Fibroblast of upper back skin (primary cell): ENCODE measurements at regions not wholly inside any gene's neighbourhood (a gene's known extent, or its start where the extent isn't known, plus 50 kb on each side); places are given as distances from the start of the nearest gene placed in this dataset.

Source experiments
- DNase-seq: peaks from one replicate; pipeline ENCODE4 v3.0.0-alpha.2; 2013

DNA sequence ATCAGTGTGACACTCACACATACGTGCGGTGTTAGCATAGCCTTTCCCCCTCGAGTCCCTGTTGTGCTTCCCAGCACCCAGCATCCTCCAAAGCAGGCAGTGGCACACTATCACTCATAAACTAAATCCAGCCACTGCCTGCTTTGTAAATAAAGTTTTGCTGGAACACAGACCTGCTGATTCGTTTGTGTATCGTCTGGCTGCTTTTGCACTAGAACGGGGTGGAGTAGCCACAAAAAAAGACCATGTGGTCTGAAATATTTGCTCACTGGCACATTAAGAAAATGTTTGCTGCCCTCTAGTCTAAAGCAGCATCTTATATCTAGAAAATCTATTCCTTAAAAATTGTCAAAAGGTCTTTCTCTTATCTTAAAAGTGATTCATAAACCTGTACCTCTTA is 341.2 kb upstream of the ZFHX3 start:
- no peak for DNase-seq

GRCh38 chr16:73387979-73388378 is 340.1 kb upstream of the ZFHX3 start:
- no peak for DNase-seq

GRCh38 chr16:73385696-73386095 is 337.8 kb upstream of the ZFHX3 start:
- no peak for DNase-seq

- peak; percentile 9 for DNase-seq
Observed at GRCh38 chr16:73384506-73385089, 336.7 kb upstream of the ZFHX3 start.

GRCh38 chr16:73383988-73384365 is 336.0 kb upstream of the ZFHX3 start:
- no peak for DNase-seq

GRCh38 chr16:73383195-73383987 is 335.5 kb upstream of the ZFHX3 start:
- no peak for DNase-seq

- DNase-seq = no peak
Observed at GRCh38 chr16:73378471-73378870, 330.5 kb upstream of the ZFHX3 start.

GRCh38 chr16:73371584-73372319 is 323.8 kb upstream of the ZFHX3 start:
- no peak for DNase-seq

DNA sequence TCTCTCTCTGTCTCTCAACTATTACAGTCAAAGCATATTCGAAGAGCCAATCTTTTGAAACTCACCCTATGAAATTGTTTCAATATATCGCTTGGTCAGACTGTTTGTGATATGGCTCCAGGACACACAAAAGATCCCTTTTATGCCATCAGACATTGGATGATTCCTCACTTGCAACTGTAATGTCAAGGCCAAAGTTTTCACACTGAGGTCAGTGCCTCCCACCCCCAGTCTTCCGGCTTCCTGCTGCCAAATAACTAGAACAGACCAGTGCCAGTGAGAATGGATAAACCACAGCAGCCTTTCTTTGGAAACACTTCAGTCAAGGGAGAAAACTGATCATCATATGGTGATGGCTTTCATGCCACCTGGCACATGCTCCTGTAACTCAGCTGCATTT is 321.9 kb upstream of the ZFHX3 start:
- no peak for DNase-seq

- DNase-seq = no peak
Observed at GRCh38 chr16:73368715-73369114, 320.8 kb upstream of the ZFHX3 start.

GRCh38 chr16:73365016-73365551 is 317.2 kb upstream of the ZFHX3 start:
- peak; percentile 26 for DNase-seq

GRCh38 chr16:73364413-73364812 is 316.5 kb upstream of the ZFHX3 start:
- no peak for DNase-seq

GRCh38 chr16:73361061-73361460 is 313.1 kb upstream of the ZFHX3 start:
- DNase-seq = no peak

DNA sequence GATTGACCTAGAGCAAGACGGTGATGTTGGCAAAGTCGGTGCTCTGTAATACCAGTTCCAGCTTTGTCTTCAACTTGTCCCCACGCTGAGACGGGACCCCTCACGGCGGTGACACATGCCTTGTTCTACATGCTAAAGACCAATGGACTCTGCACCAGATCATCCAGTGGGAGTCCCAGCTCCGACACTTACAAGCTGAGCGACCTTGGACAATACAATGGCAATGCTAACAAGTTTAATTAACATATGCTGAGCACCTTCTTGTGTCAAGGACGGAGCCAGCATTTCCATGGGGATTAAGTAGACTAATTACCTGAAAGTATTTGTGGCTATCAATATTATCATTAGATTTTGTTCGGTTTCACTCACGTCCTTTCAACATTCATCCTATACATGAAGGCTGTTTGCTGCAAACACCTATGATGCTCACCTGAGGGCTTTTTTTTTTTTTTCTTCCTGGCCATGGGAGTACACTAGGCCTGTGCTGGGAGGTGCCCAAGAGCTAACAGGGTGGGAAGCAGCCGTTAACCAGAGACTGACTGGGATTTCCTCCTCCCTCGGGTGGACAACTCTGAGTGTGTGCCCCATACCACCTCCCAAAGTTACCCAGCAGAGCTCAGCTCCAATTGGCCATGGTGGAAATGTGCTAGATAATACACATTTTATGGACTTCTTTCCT is 308.6 kb upstream of the ZFHX3 start:
- DNase-seq = no peak

- no peak for DNase-seq
Observed at GRCh38 chr16:73355981-73356380, 308.1 kb upstream of the ZFHX3 start.

DNA sequence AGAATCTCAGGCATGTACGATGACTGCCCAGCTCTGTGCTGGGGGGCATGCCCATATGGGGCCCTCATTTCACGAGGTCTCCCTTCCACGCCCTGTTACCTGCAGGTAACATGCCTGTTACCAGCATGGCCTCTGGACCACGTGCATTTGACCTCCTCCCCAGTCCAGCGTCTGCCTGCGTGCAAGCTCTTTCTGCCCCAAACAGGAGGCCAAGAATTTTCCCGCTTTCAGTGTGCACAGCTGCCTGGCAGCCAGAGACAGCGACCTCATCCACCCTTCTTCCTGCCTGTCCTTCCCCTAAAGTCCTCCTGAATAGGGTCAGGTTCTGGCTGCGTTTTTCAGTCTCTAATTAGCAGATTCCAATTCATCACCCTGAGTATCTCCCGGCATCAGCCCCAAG is 306.5 kb upstream of the ZFHX3 start:
- no peak for DNase-seq

- no peak for DNase-seq
Observed at GRCh38 chr16:73350707-73351452, 303.0 kb upstream of the ZFHX3 start.

DNA sequence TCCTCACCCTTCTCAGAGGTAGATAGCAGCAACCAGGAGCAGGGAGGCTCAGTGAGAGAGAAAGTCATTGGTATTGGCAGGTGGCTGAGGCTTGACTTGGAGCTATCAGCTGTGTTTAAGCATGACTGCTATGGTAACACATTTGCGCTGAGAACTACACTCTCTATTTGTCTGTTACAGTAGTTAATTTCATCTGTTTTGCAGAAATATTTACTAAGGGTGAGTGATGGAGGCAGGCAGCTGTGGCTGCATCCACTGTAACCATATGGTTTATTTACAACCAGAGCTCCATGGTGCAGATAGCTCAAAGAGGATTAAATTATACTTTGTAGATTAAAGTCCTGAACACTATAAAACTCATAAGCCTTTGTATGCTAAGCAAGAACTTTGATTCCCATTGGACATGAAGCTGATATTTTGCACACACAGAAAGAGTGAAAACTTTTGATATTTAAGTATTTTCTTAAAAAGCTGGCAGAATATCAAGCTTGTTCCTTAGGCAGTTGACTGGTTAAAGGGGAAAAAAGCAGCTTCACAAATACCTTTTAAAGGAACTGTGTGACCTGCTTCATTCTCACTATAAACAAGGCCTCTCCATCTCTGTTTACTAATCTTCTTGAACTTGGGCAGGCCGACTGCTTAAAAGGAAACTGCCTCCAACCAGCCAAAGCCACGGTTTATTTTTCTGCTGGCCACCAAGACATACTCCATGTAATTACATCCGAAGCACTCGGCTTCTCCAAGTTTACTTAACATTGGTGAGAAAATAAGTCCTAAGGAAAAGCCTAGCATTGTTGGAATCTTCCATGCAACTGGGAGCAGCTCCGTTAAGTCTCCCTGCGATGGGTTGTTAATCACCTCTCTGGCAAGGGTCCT is 299.8 kb upstream of the ZFHX3 start:
- DNase-seq = no peak

GRCh38 chr16:73339821-73340220 is 291.9 kb upstream of the ZFHX3 start:
- no peak for DNase-seq

- DNase-seq = peak; percentile 27
Observed at GRCh38 chr16:73337373-73338296, 289.7 kb upstream of the ZFHX3 start.
